ENCODE measurements at regions not wholly inside any gene's neighbourhood (a gene's known extent, or its start where the extent isn't known, plus 50 kb on each side); places are given as distances from the start of the nearest gene placed in this dataset.
"Not testable (repeated sequence)": the region's sequence is repeated elsewhere in the genome, so short reads cannot be mapped to it uniquely, and the experiment has no call there.

DNA sequence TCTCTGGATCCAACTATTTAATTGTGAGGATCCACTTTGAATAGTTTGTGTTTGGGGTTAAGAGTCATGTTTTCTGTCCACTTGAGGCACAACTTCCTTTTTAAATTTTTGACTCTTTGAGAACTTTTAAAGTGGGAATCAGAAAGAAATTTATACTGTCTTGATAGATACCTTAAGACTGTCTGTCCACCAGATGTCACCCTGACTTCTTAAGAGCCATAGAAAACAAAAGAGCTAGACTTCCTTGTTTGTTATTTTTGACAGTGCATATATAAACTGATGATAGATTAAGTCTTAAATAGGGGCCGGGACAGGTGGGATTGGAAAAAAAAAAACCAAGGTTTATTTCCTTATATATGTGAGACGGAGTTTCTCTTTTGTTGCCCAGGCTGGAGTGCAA, 52.1 kb upstream of the WDR72 start:
- ChIA-PET POLR2A (no interaction called here), CTCF (interaction anchor here (0.5 to 1.2 kb wide), 3 partner anchors 12 to 1628 kb away, joined by 3 to 4 read pairs (median 3); no protein-coding TSS in a partner anchor)
- Histone ChIP-seq H4K20me1 (replicated peaks; ENCODE audit: control insufficient read depth, extremely low read depth, insufficient read depth, low read length) (no peaks in the 10 kb centered on the region), H3K27ac (ENCODE audit: insufficient read depth, low read depth, low read length) (no peak overlapping the region), H3K4me3 (replicated peaks in 1 of 3; ENCODE audit: insufficient read depth in 1 of 3, low read depth in 1 of 3, low read length in 3 of 3) (no peak overlapping the region), H3K9me1 (replicated peaks; ENCODE audit: control insufficient read depth, extremely low read depth, insufficient read depth, low read length) (no peaks in the 10 kb centered on the region), H2AFZ (ENCODE audit: low read depth, low read length) (no peak overlapping the region), H3K4me2 (ENCODE audit: insufficient read depth, low read length) (no peak overlapping the region), H3K36me3 (ENCODE audit: control insufficient read depth in 2 of 2, extremely low read depth in 1 of 2, insufficient read depth in 2 of 2, low read length in 2 of 2) (no peaks in the 10 kb centered on the region), H3K9ac (replicated peaks; ENCODE audit: extremely low read depth, insufficient read depth, low read length) (no peak overlapping the region), H3K4me1 (ENCODE audit: control insufficient read depth, extremely low read depth, insufficient read depth, low read length) (no peaks in the 10 kb centered on the region), H3K9me3 (replicated peaks; ENCODE audit: control insufficient read depth, insufficient read depth, low read length) (no peaks in the 10 kb centered on the region), H3K27me3 (ENCODE audit: control insufficient read depth in 2 of 2, insufficient read depth in 2 of 2, low read length in 2 of 2) (no peaks in the 10 kb centered on the region), H3K79me2 (ENCODE audit: control insufficient read depth, insufficient read depth, low read length) (no peaks in the 10 kb centered on the region)
- dilution Hi-C loops (cut with MboI; ENCODE audit: extremely low pct_ligation_motif_present, low sequenced_read_pairs) = no loop called here
- FAIRE-seq (no peak), DNase-seq (ENCODE audit: low read depth, low spot score) (no peak)
- no peak for TF ChIP-seq FOS (IDR thresholded peaks at IDR 0.05; ENCODE audit: borderline replicate concordance, insufficient read depth, low read length)
- no peak for TF ChIP-seq MYC (IDR thresholded peaks at IDR 0.05; ENCODE audit: low read depth, low read length)
- TF ChIP-seq GATA2 (IDR thresholded peaks at IDR 0.05; ENCODE audit: insufficient read depth, insufficient read length, low read depth, low read length) = no peak
- TF ChIP-seq EZH2 (IDR thresholded peaks at IDR 0.05; ENCODE audit: borderline replicate concordance, low read depth, low read length, severe bottlenecking) = no peak
- no peak for TF ChIP-seq JUN (IDR thresholded peaks at IDR 0.05; ENCODE audit: borderline replicate concordance, insufficient read depth, insufficient read length, low read depth)
- TF ChIP-seq, protein P1, sequence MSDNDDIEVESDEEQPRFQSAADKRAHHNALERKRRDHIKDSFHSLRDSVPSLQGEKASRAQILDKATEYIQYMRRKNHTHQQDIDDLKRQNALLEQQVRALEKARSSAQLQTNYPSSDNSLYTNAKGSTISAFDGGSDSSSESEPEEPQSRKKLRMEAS (IDR thresholded peaks at IDR 0.05; ENCODE audit: insufficient read depth, insufficient read length) = no peak
- TF ChIP-seq, protein P2, sequence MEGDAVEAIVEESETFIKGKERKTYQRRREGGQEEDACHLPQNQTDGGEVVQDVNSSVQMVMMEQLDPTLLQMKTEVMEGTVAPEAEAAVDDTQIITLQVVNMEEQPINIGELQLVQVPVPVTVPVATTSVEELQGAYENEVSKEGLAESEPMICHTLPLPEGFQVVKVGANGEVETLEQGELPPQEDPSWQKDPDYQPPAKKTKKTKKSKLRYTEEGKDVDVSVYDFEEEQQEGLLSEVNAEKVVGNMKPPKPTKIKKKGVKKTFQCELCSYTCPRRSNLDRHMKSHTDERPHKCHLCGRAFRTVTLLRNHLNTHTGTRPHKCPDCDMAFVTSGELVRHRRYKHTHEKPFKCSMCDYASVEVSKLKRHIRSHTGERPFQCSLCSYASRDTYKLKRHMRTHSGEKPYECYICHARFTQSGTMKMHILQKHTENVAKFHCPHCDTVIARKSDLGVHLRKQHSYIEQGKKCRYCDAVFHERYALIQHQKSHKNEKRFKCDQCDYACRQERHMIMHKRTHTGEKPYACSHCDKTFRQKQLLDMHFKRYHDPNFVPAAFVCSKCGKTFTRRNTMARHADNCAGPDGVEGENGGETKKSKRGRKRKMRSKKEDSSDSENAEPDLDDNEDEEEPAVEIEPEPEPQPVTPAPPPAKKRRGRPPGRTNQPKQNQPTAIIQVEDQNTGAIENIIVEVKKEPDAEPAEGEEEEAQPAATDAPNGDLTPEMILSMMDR (IDR thresholded peaks at IDR 0.05; ENCODE audit: extremely low read depth in 1 of 2, insufficient read depth in 1 of 2, low read depth in 1 of 2, low read length in 2 of 2) = no peak
- TF ChIP-seq POLR2AphosphoS5 (IDR thresholded peaks at IDR 0.05; ENCODE audit: insufficient read depth, low read depth, low read length) = no peak
- TF ChIP-seq POLR2A (IDR thresholded peaks at IDR 0.05; ENCODE audit: low read depth, low read length) = no peak
- intact Hi-C loops (cut with micrococcal nuclease) = no loop called here
- BruUV-seq (replicated peaks) = no TSS peak

DNA sequence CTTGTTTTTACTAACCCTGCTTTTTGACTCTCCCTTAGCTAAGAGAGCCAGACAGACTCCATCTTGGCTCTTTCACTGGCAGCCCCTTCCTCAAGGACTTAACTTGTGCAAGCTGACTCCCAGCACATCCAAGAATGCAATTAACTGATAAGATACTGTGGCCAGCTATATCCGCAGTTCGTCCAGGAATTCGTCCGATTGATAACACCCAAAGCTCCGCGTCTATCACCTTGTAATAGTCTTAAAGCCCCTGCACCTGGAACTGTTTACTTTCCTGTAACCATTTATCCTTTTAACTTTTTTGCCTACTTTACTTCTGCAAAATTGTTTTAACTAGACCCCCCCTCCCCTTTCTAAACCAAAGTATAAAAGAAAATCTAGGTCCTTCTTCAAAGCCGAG, 50.8 kb upstream of the WDR72 start:
- H3K9me3 ChIP-seq (replicated peaks; ENCODE audit: control insufficient read depth, insufficient read depth, low read length); H3K9ac ChIP-seq (replicated peaks; ENCODE audit: extremely low read depth, insufficient read depth, low read length); H3K36me3 ChIP-seq (ENCODE audit: control insufficient read depth in 2 of 2, extremely low read depth in 1 of 2, insufficient read depth in 2 of 2, low read length in 2 of 2); dilution Hi-C loops (cut with MboI; ENCODE audit: extremely low pct_ligation_motif_present, low sequenced_read_pairs); FAIRE-seq; H3K9me1 ChIP-seq (replicated peaks; ENCODE audit: control insufficient read depth, extremely low read depth, insufficient read depth, low read length); H3K4me2 ChIP-seq (ENCODE audit: insufficient read depth, low read length); BruUV-seq (replicated peaks); H3K27me3 ChIP-seq (ENCODE audit: control insufficient read depth in 2 of 2, insufficient read depth in 2 of 2, low read length in 2 of 2); DNase-seq (ENCODE audit: low read depth, low spot score); H4K20me1 ChIP-seq (replicated peaks; ENCODE audit: control insufficient read depth, extremely low read depth, insufficient read depth, low read length); CTCF ChIA-PET; H3K79me2 ChIP-seq (ENCODE audit: control insufficient read depth, insufficient read depth, low read length); H3K27ac ChIP-seq (ENCODE audit: insufficient read depth, low read depth, low read length); H3K4me3 ChIP-seq (replicated peaks in 1 of 3; ENCODE audit: insufficient read depth in 1 of 3, low read depth in 1 of 3, low read length in 3 of 3); H2AFZ ChIP-seq (ENCODE audit: low read depth, low read length); POLR2A ChIA-PET; H3K4me1 ChIP-seq (ENCODE audit: control insufficient read depth, extremely low read depth, insufficient read depth, low read length); intact Hi-C loops (cut with micrococcal nuclease): not testable (repeated sequence)
